Hepatocyte (in vitro differentiated cells): ENCODE measurements at regions not wholly inside any gene's neighbourhood (a gene's known extent, or its start where the extent isn't known, plus 50 kb on each side); places are given as distances from the start of the nearest gene placed in this dataset.

ENCODE experiments used
- EZH2 ChIP-seq: fragments of 200-600 bp; sonication (generic); IDR thresholded peaks from 2 replicates; pipeline ENCODE4 v1.6.1; 2016; ENCODE audit warnings: antibody characterized with exemption, mild to moderate bottlenecking, borderline replicate concordance
- TF ChIP-seq, protein P1 (sequence below): fragments of 200-600 bp; sonication (generic); IDR thresholded peaks from 2 replicates; pipeline ENCODE4 v1.5.1; 2016; ENCODE audit warnings: antibody characterized with exemption, mild to moderate bottlenecking; ENCODE audit not compliant: poor library complexity

DNA sequence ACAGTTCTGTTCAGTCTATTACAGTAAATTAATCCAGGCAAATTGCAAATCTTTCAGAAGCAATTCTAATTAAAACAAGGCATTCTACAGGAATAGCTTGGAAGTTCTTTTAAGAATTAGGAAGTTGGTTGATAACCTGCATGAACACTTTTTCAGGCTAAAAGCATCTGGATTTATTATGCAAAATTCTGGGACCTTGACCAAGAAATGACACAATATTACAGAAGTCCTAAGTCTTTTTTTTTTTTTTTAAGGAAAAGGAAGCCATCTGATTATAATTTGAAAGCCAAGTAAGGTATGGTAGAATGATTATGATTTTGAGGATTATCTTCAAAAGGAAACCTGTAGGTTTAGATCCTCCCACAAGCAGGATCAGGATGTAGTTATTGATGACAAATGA lies 74.7 kb upstream of the KCNK2 start:
- TF ChIP-seq, protein P1, sequence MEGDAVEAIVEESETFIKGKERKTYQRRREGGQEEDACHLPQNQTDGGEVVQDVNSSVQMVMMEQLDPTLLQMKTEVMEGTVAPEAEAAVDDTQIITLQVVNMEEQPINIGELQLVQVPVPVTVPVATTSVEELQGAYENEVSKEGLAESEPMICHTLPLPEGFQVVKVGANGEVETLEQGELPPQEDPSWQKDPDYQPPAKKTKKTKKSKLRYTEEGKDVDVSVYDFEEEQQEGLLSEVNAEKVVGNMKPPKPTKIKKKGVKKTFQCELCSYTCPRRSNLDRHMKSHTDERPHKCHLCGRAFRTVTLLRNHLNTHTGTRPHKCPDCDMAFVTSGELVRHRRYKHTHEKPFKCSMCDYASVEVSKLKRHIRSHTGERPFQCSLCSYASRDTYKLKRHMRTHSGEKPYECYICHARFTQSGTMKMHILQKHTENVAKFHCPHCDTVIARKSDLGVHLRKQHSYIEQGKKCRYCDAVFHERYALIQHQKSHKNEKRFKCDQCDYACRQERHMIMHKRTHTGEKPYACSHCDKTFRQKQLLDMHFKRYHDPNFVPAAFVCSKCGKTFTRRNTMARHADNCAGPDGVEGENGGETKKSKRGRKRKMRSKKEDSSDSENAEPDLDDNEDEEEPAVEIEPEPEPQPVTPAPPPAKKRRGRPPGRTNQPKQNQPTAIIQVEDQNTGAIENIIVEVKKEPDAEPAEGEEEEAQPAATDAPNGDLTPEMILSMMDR, result no peak
- no peak for TF ChIP-seq EZH2
